ENCODE measurements at regions not wholly inside any gene's neighbourhood (a gene's known extent, or its start where the extent isn't known, plus 50 kb on each side); places are given as distances from the start of the nearest gene placed in this dataset.

DNA sequence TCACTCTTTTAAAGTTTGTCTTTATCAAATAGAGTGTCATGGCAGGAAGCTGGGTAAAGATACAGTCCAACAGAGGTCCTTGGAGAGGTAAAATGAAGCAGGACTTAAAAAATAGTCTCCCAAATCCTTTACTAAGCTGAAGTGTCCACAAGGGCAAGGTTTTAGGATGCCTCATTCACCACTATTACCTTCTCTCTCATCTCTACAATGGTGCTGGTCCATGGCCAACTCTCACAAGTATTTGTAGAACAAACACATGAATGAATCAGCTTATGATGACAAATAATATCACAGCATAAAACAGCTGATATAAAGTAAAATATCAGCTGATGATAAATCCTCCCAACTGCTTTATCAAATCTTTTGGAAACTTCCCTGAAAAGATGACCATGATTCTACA is 162.3 kb upstream of the ZNF462 start:
- Mint-ChIP-seq H3K4me1 (ENCODE audit: low read depth, unreplicated experiment) (peaks cover 9% of the 10 kb centered on the region), H3K27me3 (ENCODE audit: unreplicated experiment) (no peaks in the 10 kb centered on the region), H3K36me3 (ENCODE audit: unreplicated experiment) (no peaks in the 10 kb centered on the region), H3K4me3 (ENCODE audit: unreplicated experiment) (no peak overlapping the region), H3K9me3 (ENCODE audit: unreplicated experiment) (no peaks in the 10 kb centered on the region), H3K27ac (ENCODE audit: unreplicated experiment) (no peak overlapping the region)
- no peak for DNase-seq
- no peak for TF ChIP-seq CTCF (IDR thresholded peaks at IDR 0.05; ENCODE audit: partially characterized antibody, unreplicated experiment)

DNA sequence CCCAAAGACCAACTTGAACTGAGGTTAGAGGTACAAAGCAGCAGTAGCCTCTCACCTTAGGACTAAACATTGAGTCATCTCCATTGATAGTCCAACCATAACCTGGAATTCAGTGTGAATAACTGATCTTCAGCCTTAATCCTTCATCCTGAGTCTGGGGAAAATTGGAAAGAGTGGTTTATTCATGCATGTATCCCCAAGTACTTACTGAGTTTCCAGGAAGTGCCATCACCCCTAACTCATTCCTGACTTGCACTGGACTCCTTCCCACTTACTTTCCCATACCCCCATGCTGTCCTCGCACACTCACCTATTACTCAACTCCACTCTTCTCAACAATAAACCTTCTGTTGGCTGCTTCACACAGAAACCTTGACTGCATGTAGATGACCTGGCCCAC is 161.4 kb upstream of the ZNF462 start:
- H3K27me3 Mint-ChIP-seq (ENCODE audit: unreplicated experiment): no peaks in the 10 kb centered on the region
- TF ChIP-seq CTCF (IDR thresholded peaks at IDR 0.05; ENCODE audit: partially characterized antibody, unreplicated experiment): no peak
- H3K27ac Mint-ChIP-seq (ENCODE audit: unreplicated experiment): no peak overlapping the region
- H3K36me3 Mint-ChIP-seq (ENCODE audit: unreplicated experiment): no peaks in the 10 kb centered on the region
- peaks cover 9% of the 10 kb centered on the region for H3K4me1 Mint-ChIP-seq (ENCODE audit: low read depth, unreplicated experiment)
- no peaks in the 10 kb centered on the region for H3K9me3 Mint-ChIP-seq (ENCODE audit: unreplicated experiment)
- DNase-seq: no peak
- H3K4me3 Mint-ChIP-seq (ENCODE audit: unreplicated experiment): no peak overlapping the region

DNA sequence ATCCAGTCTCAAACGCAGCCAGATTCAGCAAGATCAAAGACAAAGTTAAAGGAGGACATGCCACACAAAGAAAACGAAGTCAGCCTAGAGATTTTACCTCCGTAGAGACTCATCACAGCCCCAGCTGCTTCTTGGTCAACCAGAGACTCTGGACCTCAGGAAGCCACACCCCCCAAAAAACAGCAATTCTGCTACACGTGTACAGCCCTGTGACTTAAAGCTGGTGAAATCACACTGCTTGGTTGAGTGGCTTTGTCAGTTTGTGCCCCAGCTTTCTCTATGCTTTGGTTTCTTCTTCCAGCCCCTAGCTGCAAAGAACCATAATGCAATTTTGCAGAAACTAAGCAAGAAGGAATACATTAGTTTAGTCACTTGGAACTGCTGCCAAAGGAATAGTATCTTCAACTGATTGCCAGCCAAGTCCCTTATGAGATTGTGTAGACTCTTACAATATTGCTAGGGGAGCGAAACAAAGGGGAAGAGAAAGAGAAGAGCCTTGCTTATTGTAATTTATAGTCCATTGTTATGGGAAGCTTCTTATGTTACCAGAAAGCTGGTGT is 158.8 kb upstream of the ZNF462 start:
- no peaks in the 10 kb centered on the region for H3K36me3 Mint-ChIP-seq (ENCODE audit: unreplicated experiment)
- H3K27ac Mint-ChIP-seq (ENCODE audit: unreplicated experiment): no peak overlapping the region
- no peak overlapping the region for H3K4me3 Mint-ChIP-seq (ENCODE audit: unreplicated experiment)
- no peaks in the 10 kb centered on the region for H3K4me1 Mint-ChIP-seq (ENCODE audit: low read depth, unreplicated experiment)
- no peak for DNase-seq
- TF ChIP-seq CTCF (IDR thresholded peaks at IDR 0.05; ENCODE audit: partially characterized antibody, unreplicated experiment): no peak
- H3K9me3 Mint-ChIP-seq (ENCODE audit: unreplicated experiment): no peaks in the 10 kb centered on the region
- H3K27me3 Mint-ChIP-seq (ENCODE audit: unreplicated experiment): no peaks in the 10 kb centered on the region

- H3K27ac Mint-ChIP-seq (ENCODE audit: unreplicated experiment): no peak overlapping the region
- no peaks in the 10 kb centered on the region for H3K4me1 Mint-ChIP-seq (ENCODE audit: low read depth, unreplicated experiment)
- no peak for DNase-seq
- H3K27me3 Mint-ChIP-seq (ENCODE audit: unreplicated experiment): no peaks in the 10 kb centered on the region
- H3K4me3 Mint-ChIP-seq (ENCODE audit: unreplicated experiment): no peak overlapping the region
- H3K36me3 Mint-ChIP-seq (ENCODE audit: unreplicated experiment): no peaks in the 10 kb centered on the region
- no peaks in the 10 kb centered on the region for H3K9me3 Mint-ChIP-seq (ENCODE audit: unreplicated experiment)
- TF ChIP-seq CTCF (IDR thresholded peaks at IDR 0.05; ENCODE audit: partially characterized antibody, unreplicated experiment): no peak
Observed at GRCh38 chr9:106707291-106707690, 155.7 kb upstream of the ZNF462 start.

DNA sequence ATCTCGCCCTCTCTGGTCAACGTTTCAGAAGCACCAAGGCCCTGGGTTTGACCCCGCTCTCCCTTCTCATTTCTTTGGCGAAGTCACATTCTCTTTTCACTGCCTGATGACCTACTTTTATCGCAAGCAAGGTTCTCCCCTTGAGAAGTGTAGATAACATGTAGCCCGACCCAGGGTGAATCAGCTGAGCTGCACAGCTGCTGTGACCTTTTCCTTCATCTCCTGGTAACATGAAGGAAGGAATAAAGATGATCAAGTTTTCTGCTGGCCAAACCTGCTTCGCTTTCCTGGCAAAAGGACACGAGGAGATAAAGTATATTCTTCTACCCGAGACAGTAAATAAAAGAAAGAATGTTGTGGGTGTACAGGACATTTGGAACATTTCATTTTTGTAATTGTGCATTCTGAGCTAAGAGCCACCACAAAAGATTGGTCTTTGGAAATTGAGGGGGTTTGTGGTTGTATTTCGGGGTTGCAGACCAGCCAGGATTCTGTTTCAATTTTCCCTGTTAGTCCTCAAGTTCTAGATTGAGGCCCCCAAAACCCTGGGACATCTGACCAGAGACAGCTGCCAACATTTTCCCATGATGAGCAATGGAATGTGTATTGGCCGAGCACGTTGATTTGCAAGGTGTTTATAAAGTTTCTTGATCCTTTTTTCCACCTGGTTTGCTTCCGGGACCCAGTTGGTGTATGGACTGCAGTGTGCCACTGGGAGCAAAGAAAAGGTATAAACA is 155.1 kb upstream of the ZNF462 start:
- Mint-ChIP-seq H3K4me3 (ENCODE audit: unreplicated experiment) (no peak overlapping the region), H3K9me3 (ENCODE audit: unreplicated experiment) (no peaks in the 10 kb centered on the region), H3K36me3 (ENCODE audit: unreplicated experiment) (no peaks in the 10 kb centered on the region), H3K27me3 (ENCODE audit: unreplicated experiment) (no peaks in the 10 kb centered on the region), H3K4me1 (ENCODE audit: low read depth, unreplicated experiment) (no peaks in the 10 kb centered on the region), H3K27ac (ENCODE audit: unreplicated experiment) (no peak overlapping the region)
- no peak for DNase-seq
- no peak for TF ChIP-seq CTCF (IDR thresholded peaks at IDR 0.05; ENCODE audit: partially characterized antibody, unreplicated experiment)

All from glutamatergic neuron (in vitro differentiated cells).